OCI-LY7 (cell line): ENCODE measurements at regions not wholly inside any gene's neighbourhood (a gene's known extent, or its start where the extent isn't known, plus 50 kb on each side); places are given as distances from the start of the nearest gene placed in this dataset.

Experiments used
- BruUV-seq: library from RNA; stranded (reverse); fragments of 400-500 nt; replicated peaks from 2 replicates; lab custom pipeline; 2021; lab: Mats Ljungman, UMichigan
- CTCF ChIA-PET: fragments of 300-600 bp; sonication (Branson Sonifier 250); formaldehyde crosslinking; loops from one replicate; lab custom pipeline; 2022; ENCODE audit warnings: antibody characterized with exemption; ENCODE audit not compliant: unreplicated experiment; lab: Charles Lee
- POLR2A ChIA-PET: fragments of 300-600 bp; sonication (Branson Sonifier 250); formaldehyde crosslinking; loops from one replicate; lab custom pipeline; 2022; ENCODE audit warnings: antibody characterized with exemption; lab: Charles Lee
- DNase-seq: peaks from one replicate; pipeline ENCODE4 v3.0.0-alpha.2; 2015; ENCODE audit warnings: low spot score
- H2AFZ ChIP-seq: fragments of 200-600 bp; sonication (generic), shearing (Covaris generic); 2 replicates; pipeline ENCODE4 v1.6.1; 2014; ENCODE audit warnings: mild to moderate bottlenecking, antibody characterized with exemption, low read length, moderate library complexity
- H3K27ac ChIP-seq: fragments of 200-600 bp; sonication (generic); 2 replicates; pipeline ENCODE4 v1.5.1; 2014; ENCODE audit warnings: mixed run types, low read depth, mild to moderate bottlenecking, moderate library complexity, low read length, inconsistent platforms; ENCODE audit not compliant: poor library complexity, severe bottlenecking
- H3K36me3 ChIP-seq: fragments of 200-600 bp; sonication (generic); 2 replicates; pipeline ENCODE4 v1.6.1; 2014; ENCODE audit warnings: mild to moderate bottlenecking, antibody characterized with exemption, low read length, moderate library complexity, mixed read lengths; ENCODE audit not compliant: insufficient read depth
- H3K4me1 ChIP-seq: fragments of 200-600 bp; sonication (generic); 2 replicates; pipeline ENCODE4 v1.5.1; 2014; ENCODE audit warnings: mild to moderate bottlenecking, low read length; ENCODE audit not compliant: insufficient read depth, poor library complexity, severe bottlenecking
- H3K4me2 ChIP-seq: fragments of 200-600 bp; sonication (generic); 2 replicates; pipeline ENCODE4 v1.6.1; 2014; ENCODE audit warnings: mild to moderate bottlenecking, low read length
- H3K4me3 ChIP-seq: fragments of 200-600 bp; sonication (generic); 2 replicates; pipeline ENCODE4 v1.5.1; 2014; ENCODE audit warnings: mild to moderate bottlenecking, low read depth, low read length; ENCODE audit not compliant: poor library complexity, severe bottlenecking
- H3K79me2 ChIP-seq: fragments of 200-600 bp; sonication (generic); 2 replicates; pipeline ENCODE4 v1.6.1; 2016; ENCODE audit warnings: low read depth, mild to moderate bottlenecking, low read length, moderate library complexity, mixed read lengths; ENCODE audit not compliant: insufficient read depth
- H3K9me2 ChIP-seq: fragments of 200-600 bp; sonication (generic); 2 replicates; pipeline ENCODE4 v1.6.1; 2016; ENCODE audit warnings: mild to moderate bottlenecking, low read length, mixed read lengths; ENCODE audit not compliant: insufficient read depth
- H3K9me3 ChIP-seq: fragments of 200-600 bp; sonication (generic); 2 replicates; pipeline ENCODE4 v1.6.1; 2014; ENCODE audit warnings: mild to moderate bottlenecking, mixed run types, low read length, mixed read lengths
- H4K20me1 ChIP-seq: fragments of 200-600 bp; sonication (generic); 2 replicates; pipeline ENCODE4 v1.6.1; 2014; ENCODE audit warnings: mild to moderate bottlenecking, antibody characterized with exemption, low read length, moderate library complexity, mixed read lengths; ENCODE audit not compliant: insufficient read depth
- EZH2phosphoT487 ChIP-seq: fragments of 200-600 bp; sonication (generic); IDR thresholded peaks from 2 replicates; pipeline ENCODE4 v1.6.1; 2018; ENCODE audit warnings: low read depth, borderline replicate concordance, mild to moderate bottlenecking, mixed run types, antibody characterized with exemption, low read length, moderate library complexity, mixed read lengths
- intact Hi-C: fragments of 100-400 bp; cut with micrococcal nuclease; formaldehyde crosslinking; loops from one replicate; pipeline ENCODE4 v1.10.0; 2022; ENCODE audit not compliant: unreplicated experiment
- TF ChIP-seq, protein P1 (sequence below): fragments of 200-600 bp; sonication (generic); conservative IDR thresholded peaks from 2 replicates; pipeline ENCODE4 v1.5.1; 2014; ENCODE audit warnings: mild to moderate bottlenecking, antibody characterized with exemption, low read length, moderate library complexity, mixed read lengths

DNA sequence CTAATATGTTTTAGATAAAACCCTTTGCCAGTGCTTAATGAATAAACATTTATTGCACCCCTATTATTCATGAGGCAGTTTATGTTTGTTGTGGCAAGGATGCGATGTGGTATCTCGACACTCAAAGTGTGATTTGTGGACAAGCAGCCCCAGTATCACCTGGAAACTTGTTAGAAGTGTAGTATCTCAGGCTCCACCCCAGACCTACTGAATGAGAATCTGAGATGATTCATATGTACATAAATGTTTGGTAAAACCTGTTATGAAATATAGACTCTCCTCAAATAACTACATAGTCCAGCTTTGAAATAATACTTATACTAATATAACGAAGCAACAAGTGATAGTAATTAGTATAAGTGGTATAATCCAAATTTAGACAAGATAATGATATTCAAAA, 914.8 kb downstream of the TUSC7 start:
- H3K4me2 ChIP-seq: no peak overlapping the region
- no peaks in the 10 kb centered on the region for H3K4me1 ChIP-seq
- POLR2A ChIA-PET: no interaction called here
- no peaks in the 10 kb centered on the region for H4K20me1 ChIP-seq
- intact Hi-C loops: no loop called here
- TF ChIP-seq, protein P1, sequence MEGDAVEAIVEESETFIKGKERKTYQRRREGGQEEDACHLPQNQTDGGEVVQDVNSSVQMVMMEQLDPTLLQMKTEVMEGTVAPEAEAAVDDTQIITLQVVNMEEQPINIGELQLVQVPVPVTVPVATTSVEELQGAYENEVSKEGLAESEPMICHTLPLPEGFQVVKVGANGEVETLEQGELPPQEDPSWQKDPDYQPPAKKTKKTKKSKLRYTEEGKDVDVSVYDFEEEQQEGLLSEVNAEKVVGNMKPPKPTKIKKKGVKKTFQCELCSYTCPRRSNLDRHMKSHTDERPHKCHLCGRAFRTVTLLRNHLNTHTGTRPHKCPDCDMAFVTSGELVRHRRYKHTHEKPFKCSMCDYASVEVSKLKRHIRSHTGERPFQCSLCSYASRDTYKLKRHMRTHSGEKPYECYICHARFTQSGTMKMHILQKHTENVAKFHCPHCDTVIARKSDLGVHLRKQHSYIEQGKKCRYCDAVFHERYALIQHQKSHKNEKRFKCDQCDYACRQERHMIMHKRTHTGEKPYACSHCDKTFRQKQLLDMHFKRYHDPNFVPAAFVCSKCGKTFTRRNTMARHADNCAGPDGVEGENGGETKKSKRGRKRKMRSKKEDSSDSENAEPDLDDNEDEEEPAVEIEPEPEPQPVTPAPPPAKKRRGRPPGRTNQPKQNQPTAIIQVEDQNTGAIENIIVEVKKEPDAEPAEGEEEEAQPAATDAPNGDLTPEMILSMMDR: no peak
- no peak for TF ChIP-seq EZH2phosphoT487
- H3K9me3 ChIP-seq: no peaks in the 10 kb centered on the region
- no peak overlapping the region for H2AFZ ChIP-seq
- H3K9me2 ChIP-seq: no peaks in the 10 kb centered on the region; the same call in 1 of the 2 replicates
- H3K4me3 ChIP-seq: no peak overlapping the region
- no peaks in the 10 kb centered on the region for H3K79me2 ChIP-seq
- no TSS peak for BruUV-seq
- no peak for DNase-seq
- no peak overlapping the region for H3K27ac ChIP-seq
- CTCF ChIA-PET: no interaction called here
- H3K36me3 ChIP-seq: no peaks in the 10 kb centered on the region

DNA sequence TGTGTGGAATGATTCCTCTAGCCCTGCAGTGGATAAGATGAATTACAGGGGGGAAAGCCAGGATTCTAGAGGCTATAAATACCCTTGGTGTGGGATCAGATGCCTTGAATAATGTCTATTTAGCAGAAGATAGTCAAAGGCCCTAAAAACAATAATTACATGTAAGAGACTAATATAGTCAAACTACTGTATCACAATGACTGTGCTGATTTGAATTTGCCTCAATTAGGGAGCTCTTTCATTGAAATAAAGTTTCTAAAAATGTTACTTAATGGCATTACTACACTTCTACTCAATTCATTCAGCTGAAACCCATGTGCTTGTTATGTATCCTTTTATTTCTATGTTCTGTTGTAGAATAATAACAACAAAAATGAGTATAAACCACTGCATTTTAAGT, 915.6 kb downstream of the TUSC7 start:
- Histone ChIP-seq H2AFZ (no peak overlapping the region), H3K4me3 (no peak overlapping the region), H4K20me1 (no peaks in the 10 kb centered on the region), H3K4me2 (no peak overlapping the region), H3K4me1 (no peaks in the 10 kb centered on the region), H3K9me3 (no peaks in the 10 kb centered on the region), H3K36me3 (no peaks in the 10 kb centered on the region), H3K27ac (no peak overlapping the region), H3K79me2 (no peaks in the 10 kb centered on the region), H3K9me2 (no peaks in the 10 kb centered on the region)
- POLR2A ChIA-PET: interaction anchor here (0.9 to 1.7 kb wide), 2 partner anchors 16 to 22 kb away, joined by 3 to 4 read pairs; no protein-coding TSS in a partner anchor
- CTCF ChIA-PET: no interaction called here
- intact Hi-C loops: no loop called here
- DNase-seq: no peak
- no peak for TF ChIP-seq EZH2phosphoT487
- TF ChIP-seq, protein P1: no peak
- no TSS peak for BruUV-seq

DNA sequence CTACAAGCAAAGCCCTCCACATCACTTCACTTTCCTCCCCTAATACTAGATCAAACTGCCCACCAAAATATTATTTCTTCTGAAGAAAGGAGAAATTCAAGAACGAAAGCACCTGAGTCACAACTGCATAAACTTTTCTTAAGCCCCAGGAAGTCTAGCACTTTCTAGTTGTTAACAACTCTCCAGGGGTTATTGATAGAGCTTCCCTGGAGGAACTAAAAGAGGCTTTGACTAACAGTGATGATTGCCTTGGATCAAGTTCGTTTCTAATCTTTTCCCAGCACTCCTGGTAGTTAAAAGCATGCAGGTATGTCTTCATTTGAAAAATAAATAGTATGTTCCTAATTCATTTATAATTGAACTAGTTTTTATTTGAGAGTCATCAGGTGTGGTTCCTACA, 917.0 kb downstream of the TUSC7 start:
- BruUV-seq: no TSS peak
- intact Hi-C loops: no loop called here
- no peak for TF ChIP-seq EZH2phosphoT487
- TF ChIP-seq, protein P1: no peak
- Histone ChIP-seq H3K9me3 (no peaks in the 10 kb centered on the region), H3K4me1 (no peaks in the 10 kb centered on the region), H3K9me2 (no peaks in the 10 kb centered on the region), H3K4me2 (no peak overlapping the region), H2AFZ (no peak overlapping the region), H3K79me2 (no peaks in the 10 kb centered on the region), H3K4me3 (no peak overlapping the region), H3K36me3 (no peaks in the 10 kb centered on the region), H4K20me1 (no peaks in the 10 kb centered on the region), H3K27ac (no peak overlapping the region)
- ChIA-PET POLR2A (interaction anchor here (0.6 to 1.7 kb wide), 3 partner anchors 10 to 53 kb away, joined by 3 to 4 read pairs (median 4); no protein-coding TSS in a partner anchor), CTCF (no interaction called here)
- no peak for DNase-seq
